ENCODE measurements at regions not wholly inside any gene's neighbourhood (a gene's known extent, or its start where the extent isn't known, plus 50 kb on each side); places are given as distances from the start of the nearest gene placed in this dataset.

DNA sequence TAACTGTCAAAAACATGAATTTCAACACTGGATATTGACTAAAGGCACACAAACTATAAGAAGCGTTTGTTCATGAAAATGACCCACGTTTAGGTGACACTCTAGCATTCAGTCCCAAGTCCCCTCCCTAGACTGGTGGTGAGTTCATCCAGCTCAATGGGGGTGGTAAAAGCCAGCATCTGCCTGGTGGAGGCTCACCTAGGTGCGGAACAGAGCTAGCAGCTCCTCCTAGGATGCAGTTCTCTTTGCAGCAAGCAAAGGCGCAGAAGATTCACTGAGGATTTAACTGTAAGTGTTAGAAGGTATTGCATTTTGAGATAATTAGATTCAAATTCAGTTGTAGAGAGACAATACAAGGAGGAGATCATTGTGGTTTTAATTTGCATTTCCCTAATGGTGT lies 87.6 kb downstream of the VSTM2A start:
- no peak for TF ChIP-seq CTCF (IDR thresholded peaks at IDR 0.05)
- TF ChIP-seq REST (IDR thresholded peaks at IDR 0.05; ENCODE audit: insufficient read depth in 1 of 2, low read depth in 2 of 2, low read length in 1 of 2) = no peak
- no peak for TF ChIP-seq TCF7L2 (IDR thresholded peaks at IDR 0.05; ENCODE audit: low read depth, low read length)
- TF ChIP-seq SIN3A (IDR thresholded peaks at IDR 0.05; ENCODE audit: borderline replicate concordance, insufficient read depth, low read depth, low read length) = no peak
- no peak for TF ChIP-seq POLR2AphosphoS5 (IDR thresholded peaks at IDR 0.05; ENCODE audit: low read depth, low read length)
- intact Hi-C loops (cut with micrococcal nuclease; ENCODE audit: unreplicated experiment) = no loop called here
- H3K36me3 ChIP-seq (ENCODE audit: control insufficient read depth, insufficient read depth, low read length) = no peaks in the 10 kb centered on the region
- ATAC-seq = no peak
- H3K27ac ChIP-seq (ENCODE audit: low read length) = no peak overlapping the region
- no peak overlapping the region for H3K4me3 ChIP-seq (ENCODE audit: low read depth in 2 of 2, low read length in 2 of 2)
- peaks cover 4% of the 10 kb centered on the region; the same call in 1 of the 2 replicates for H3K27me3 ChIP-seq (ENCODE audit: control insufficient read depth, insufficient read depth, low read length)
- BruUV-seq (replicated peaks) = no TSS peak
- in situ Hi-C loops (cut with HindIII; ENCODE audit: low pct_unique_long_range_greater_than_20kb, low sequenced_read_pairs) = no loop called here
- CTCF ChIA-PET = no interaction called here
- DNase-seq (ENCODE audit: low read depth, low spot score) = no peak
- POLR2A ChIA-PET = no interaction called here
- H3K4me1 ChIP-seq (ENCODE audit: control insufficient read depth, insufficient read depth, low read length) = no peaks in the 10 kb centered on the region
- H3K9me3 ChIP-seq (ENCODE audit: control insufficient read depth, insufficient read depth, low read depth, low read length) = no peaks in the 10 kb centered on the region

DNA sequence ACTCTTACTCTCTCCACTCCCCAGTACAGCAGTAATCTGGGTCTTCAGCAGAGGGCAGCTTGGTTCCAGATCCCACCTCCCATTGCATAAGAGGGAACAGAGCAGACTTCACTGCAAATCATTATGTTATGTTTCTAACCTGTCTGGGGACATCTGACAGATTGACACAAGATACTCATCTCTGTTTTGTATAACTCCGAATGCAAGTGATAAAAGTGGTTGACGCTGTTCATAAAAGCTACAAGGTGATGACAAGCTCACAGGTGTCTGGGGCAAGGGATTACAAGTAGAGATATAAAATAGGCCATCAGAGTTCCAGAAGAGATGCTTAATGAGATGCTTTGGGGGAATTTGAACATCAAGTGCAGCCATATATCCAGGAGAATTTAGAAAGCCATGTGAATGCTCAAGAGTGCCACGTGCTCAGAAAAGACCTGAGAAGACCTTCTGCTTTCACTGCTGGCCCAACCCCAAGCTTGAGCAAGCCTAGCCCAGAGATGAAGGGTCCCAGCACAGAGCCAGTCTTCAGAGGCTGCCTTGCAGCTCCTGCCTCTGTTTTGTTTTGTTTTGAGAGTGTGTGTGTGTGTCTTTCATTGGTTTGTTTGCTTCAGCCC lies 80.6 kb downstream of the VSTM2A start:
- ChIA-PET CTCF (no interaction called here), POLR2A (no interaction called here)
- H3K9me3 ChIP-seq (ENCODE audit: control insufficient read depth, insufficient read depth, low read depth, low read length) = no peaks in the 10 kb centered on the region
- BruUV-seq (replicated peaks) = no TSS peak
- H3K27me3 ChIP-seq (ENCODE audit: control insufficient read depth, insufficient read depth, low read length) = no peaks in the 10 kb centered on the region
- DNase-seq (ENCODE audit: low read depth, low spot score) (no peak), ATAC-seq (no peak)
- no peak overlapping the region for H3K4me3 ChIP-seq (ENCODE audit: low read depth in 2 of 2, low read length in 2 of 2)
- no peak overlapping the region for H3K27ac ChIP-seq (ENCODE audit: low read length)
- in situ Hi-C loops (cut with HindIII; ENCODE audit: low pct_unique_long_range_greater_than_20kb, low sequenced_read_pairs) = no loop called here
- H3K36me3 ChIP-seq (ENCODE audit: control insufficient read depth, insufficient read depth, low read length) = no peaks in the 10 kb centered on the region
- H3K4me1 ChIP-seq (ENCODE audit: control insufficient read depth, insufficient read depth, low read length) = no peaks in the 10 kb centered on the region
- intact Hi-C loops (cut with micrococcal nuclease; ENCODE audit: unreplicated experiment) = no loop called here
- TF ChIP-seq REST (IDR thresholded peaks at IDR 0.05; ENCODE audit: insufficient read depth in 1 of 2, low read depth in 2 of 2, low read length in 1 of 2) = no peak
- no peak for TF ChIP-seq TCF7L2 (IDR thresholded peaks at IDR 0.05; ENCODE audit: low read depth, low read length)
- no peak for TF ChIP-seq SIN3A (IDR thresholded peaks at IDR 0.05; ENCODE audit: borderline replicate concordance, insufficient read depth, low read depth, low read length)
- TF ChIP-seq CTCF (IDR thresholded peaks at IDR 0.05) = no peak
- no peak for TF ChIP-seq POLR2AphosphoS5 (IDR thresholded peaks at IDR 0.05; ENCODE audit: low read depth, low read length)

Measured in Panc1 (cell line).